GM19328 (cell line): ENCODE measurements at regions not wholly inside any gene's neighbourhood (a gene's known extent, or its start where the extent isn't known, plus 50 kb on each side); places are given as distances from the start of the nearest gene placed in this dataset.

Experiments used
- ATAC-seq: cut with Tn5 transposase; IDR thresholded peaks from one replicate; pipeline ENCODE4 v1.9.1; 2021; ENCODE audit warnings: mild to moderate bottlenecking, moderate library complexity; ENCODE audit not compliant: unreplicated experiment

GRCh38 chr9:28774433-28775235 lies 1201.4 kb upstream of the C9orf72 start:
- ATAC-seq, result no peak

GRCh38 chr9:28779243-28779642 lies 1206.0 kb upstream of the C9orf72 start:
- ATAC-seq, result no peak

GRCh38 chr9:28781481-28781880 lies 1208.2 kb upstream of the C9orf72 start:
- no peak for ATAC-seq

GRCh38 chr9:28782630-28783029 lies 1209.3 kb upstream of the C9orf72 start:
- ATAC-seq, result no peak

- ATAC-seq, result no peak
Measured at GRCh38 chr9:28792716-28793115, 1219.4 kb upstream of the C9orf72 start.

GRCh38 chr9:28799876-28800275 lies 1226.6 kb upstream of the C9orf72 start:
- no peak for ATAC-seq

- no peak for ATAC-seq
Measured at GRCh38 chr9:28801144-28801799, 1228.0 kb upstream of the C9orf72 start.

GRCh38 chr9:28805197-28805596 lies 1231.9 kb upstream of the C9orf72 start:
- ATAC-seq, result no peak

GRCh38 chr9:28808042-28808441 lies 1234.8 kb upstream of the C9orf72 start:
- ATAC-seq, result no peak

- no peak for ATAC-seq
Measured at GRCh38 chr9:28810388-28811075, 1237.3 kb upstream of the C9orf72 start.

GRCh38 chr9:28820741-28821140 lies 1247.5 kb upstream of the C9orf72 start:
- ATAC-seq, result no peak

GRCh38 chr9:28821240-28821639 lies 1248.0 kb upstream of the C9orf72 start:
- ATAC-seq, result no peak

- no peak for ATAC-seq
Measured at GRCh38 chr9:28824432-28824963, 1251.2 kb upstream of the C9orf72 start.

GRCh38 chr9:28832168-28832770 lies 1259.0 kb upstream of the C9orf72 start:
- ATAC-seq, result no peak

GRCh38 chr9:28834156-28834555 lies 1260.9 kb upstream of the C9orf72 start:
- no peak for ATAC-seq

- no peak for ATAC-seq
Measured at GRCh38 chr9:28839778-28840430, 1266.6 kb upstream of the C9orf72 start.

GRCh38 chr9:28841775-28842174 lies 1268.5 kb upstream of the C9orf72 start:
- ATAC-seq, result no peak

- ATAC-seq, result no peak
Measured at GRCh38 chr9:28847331-28847730, 1274.0 kb upstream of the C9orf72 start.

- no peak for ATAC-seq
Measured at GRCh38 chr9:28848671-28849070, 1275.4 kb upstream of the C9orf72 start.

- ATAC-seq, result no peak
Measured at GRCh38 chr9:28853477-28853876, 1280.2 kb upstream of the C9orf72 start.

GRCh38 chr9:28866951-28867350 lies 1293.7 kb upstream of the C9orf72 start:
- no peak for ATAC-seq
